ENCODE measurements at regions not wholly inside any gene's neighbourhood (a gene's known extent, or its start where the extent isn't known, plus 50 kb on each side); places are given as distances from the start of the nearest gene placed in this dataset.
A peak's percentile ranks its signal among the peaks of the same experiment; 100 is the strongest.

DNA sequence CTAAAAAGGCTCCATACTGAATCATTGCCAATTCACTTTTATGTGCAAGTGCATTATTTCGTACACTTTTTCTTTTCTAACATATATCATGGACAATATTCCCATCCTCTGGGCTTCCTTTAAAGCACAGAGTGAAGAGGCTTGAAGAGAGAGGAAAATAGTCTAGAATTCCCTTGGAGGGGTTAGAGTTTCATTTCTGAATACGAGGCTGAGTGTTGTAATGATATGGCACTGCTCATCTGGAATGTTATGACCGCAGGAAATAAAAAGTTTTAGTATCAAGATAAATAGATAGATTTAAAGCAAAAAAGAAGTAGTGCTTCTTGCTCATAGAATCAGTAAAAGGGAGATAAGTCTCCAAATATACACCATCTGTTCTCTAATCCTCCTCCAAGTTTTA, 412.3 kb upstream of the SLITRK1 start:
- ATAC-seq (no peak), DNase-seq (no peak)

GRCh38 chr13:84290386-84290785, 408.1 kb upstream of the SLITRK1 start:
- no peak for DNase-seq
- no peak for ATAC-seq

DNA sequence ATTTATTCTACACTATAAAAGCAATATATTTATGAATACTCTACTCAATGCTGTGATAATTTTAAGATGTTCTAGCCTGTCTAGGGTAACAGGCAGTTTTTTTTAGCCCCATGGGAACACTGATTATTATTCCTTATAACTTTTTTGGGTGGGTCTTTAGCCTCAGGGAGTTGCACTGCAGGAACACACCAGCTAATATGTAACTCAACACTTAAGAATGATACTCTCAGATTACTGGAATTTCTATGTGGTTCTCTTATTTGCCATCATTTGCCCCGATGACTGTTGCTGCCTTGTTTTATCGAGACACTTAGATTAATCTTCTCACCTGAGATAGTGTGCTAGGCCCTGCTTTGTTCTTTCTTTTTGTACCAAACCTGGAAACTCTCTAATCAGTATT, 396.9 kb upstream of the SLITRK1 start:
- DNase-seq (no peak), ATAC-seq (no peak)

DNA sequence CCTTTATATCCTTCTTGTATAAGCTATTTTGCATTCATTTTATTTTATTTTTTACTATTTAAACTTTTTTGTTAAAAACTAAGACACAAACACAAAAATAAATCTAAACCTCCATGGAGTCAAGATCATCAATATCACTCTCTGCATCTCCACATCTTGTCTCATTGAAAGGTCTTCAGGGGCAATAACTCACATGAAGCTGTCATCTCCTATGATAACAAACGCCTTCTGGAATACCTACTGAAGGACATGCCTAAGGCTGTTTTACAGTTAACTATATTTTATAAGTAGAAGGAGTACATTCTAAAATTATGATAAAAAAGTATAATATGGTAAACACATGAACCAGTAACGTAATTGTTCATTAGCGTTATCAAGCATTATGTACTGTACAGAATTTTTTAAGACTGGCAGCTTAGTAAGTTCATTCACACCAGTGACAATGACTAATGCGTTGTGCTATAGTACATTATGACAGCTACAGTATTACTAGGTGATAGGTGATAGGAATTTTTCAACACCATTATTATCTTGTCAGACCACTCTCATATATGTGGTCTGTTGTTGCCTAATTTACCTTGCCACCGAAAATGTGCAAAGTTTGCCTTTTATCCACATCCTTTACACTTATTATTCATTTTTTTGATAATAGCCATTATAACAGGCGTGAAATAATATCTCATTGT, 390.7 kb upstream of the SLITRK1 start:
- ATAC-seq, result no peak
- DNase-seq, result no peak

- DNase-seq (no peak), ATAC-seq (no peak)
These were observed 383.0 kb upstream of the SLITRK1 start for GRCh38 chr13:84265257-84265764.

DNA sequence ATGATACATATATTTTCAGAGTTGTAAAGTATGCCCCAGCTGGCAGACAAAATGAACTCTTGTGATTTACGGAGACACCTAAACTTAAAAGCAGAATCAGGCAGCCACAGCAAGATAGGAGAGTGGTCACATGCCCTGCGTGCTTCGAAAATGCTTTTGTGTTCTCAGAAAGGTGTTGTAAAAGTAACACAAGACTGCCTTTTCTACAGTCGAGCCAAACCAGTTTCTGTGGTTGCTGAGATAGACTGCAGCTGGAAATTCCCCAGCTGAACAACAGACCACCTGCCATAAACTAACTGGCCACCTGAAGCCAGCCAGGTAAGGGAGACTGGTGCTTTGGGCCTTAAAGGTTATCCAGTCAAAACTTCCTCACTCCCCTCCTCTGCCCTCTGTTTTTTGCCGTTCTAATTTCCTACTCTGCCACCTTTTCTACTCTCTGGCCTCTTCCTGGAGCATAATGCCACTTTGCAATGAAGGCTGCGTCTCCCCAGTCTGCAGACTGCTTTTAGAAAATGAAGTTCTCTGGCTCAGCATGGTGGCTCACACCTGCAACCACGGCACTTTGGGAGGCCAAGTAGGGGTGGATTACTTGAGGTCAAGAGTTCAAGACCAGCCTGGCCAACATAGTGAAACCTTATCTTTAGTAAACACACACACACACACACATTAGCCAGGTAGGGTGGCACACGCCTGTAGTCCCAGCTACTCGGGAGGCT, 381.2 kb upstream of the SLITRK1 start:
- no peak for ATAC-seq
- DNase-seq, result no peak

DNA sequence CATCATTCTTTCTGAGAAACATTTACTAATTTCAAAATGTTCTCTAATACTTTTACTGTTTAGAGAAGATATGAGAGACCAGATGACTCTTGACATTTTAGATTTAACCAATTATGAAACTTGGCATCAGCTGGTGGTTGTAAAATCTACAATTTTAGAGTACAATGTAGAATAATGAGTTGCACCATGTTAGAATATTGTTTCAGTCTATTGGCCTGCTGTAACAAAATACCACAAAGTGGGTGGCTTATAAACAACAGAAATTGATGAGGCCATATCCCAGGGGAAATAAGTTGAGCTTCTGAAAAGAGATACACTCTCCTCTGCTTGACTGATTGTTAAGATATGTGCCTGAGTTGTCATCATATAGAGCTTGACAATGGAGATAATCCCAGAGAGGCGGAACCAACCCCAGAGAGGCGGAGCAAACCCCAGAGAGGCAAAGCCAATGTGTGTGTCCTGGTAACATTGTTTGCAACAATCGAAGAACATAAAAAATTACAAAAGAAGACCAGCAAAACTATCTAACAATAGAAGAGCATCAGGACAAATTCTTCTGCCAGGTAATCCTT, 373.0 kb upstream of the SLITRK1 start:
- ATAC-seq, result no peak
- no peak for DNase-seq

- DNase-seq (no peak), ATAC-seq (no peak)
These were observed 367.2 kb upstream of the SLITRK1 start for GRCh38 chr13:84249463-84249862.

- ATAC-seq (no peak), DNase-seq (no peak)
These were observed 361.1 kb upstream of the SLITRK1 start for GRCh38 chr13:84243340-84243739.

DNA sequence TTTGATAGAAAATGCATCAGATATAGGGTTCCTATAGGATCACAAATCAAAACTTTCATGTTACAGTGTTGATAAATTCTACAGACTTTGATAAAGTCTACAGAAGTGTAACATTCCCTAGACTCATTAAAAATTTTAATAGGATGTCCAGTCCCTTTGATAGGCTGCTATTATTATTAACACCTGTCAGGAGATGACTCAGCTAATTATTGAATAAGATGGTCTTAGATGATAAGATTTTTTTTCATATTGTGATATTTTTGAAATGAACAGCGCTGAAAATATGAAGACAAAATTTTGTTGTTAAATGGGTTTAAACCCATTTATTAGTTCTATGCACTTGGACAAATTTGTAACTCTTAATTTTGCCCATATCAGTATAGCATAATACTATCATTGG, 356.8 kb upstream of the SLITRK1 start:
- no peak for ATAC-seq

GRCh38 chr13:84238381-84238780, 356.1 kb upstream of the SLITRK1 start:
- DNase-seq (no peak), ATAC-seq (no peak)

More for the DNA sequence above, 356.8 kb upstream of the SLITRK1 start:
- DNase-seq, result no peak

DNA sequence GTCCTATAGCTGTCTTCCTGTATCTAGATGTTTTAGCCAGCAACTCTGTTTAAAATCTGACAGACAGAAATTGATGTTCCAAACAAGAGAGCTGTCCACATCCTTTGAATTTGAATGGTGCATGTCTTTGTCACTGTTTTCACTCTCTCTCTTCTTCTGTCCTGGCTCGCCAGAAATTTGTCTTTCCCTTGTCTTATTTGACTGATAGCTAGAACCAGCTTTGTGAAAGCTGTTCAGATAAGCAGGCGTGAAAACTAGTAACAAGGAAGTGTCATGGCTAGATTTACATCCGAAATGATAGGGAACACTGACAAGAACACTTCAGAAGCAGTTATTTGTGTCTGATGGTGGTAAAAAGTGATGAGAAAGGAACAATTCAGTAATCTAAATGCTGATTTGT, 354.9 kb upstream of the SLITRK1 start:
- DNase-seq (no peak), ATAC-seq (no peak)

DNA sequence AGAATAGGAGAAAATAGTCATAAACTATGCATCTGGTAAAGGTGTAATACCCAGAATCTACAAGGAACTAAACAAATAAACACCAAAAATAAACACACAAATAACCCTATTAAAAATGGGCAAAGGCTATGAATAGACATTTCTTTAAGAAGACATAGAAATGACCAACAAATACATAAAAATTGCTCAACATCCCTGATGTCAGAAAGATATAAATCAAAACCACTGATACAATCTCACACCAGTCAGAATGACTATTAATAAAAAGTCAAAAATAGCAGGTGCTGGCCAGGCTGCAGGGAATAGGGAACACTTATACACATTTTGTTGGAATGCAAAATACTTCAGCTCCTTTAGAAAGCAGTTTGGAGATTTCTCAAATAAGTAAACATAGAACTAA, 352.1 kb upstream of the SLITRK1 start:
- DNase-seq (no peak), ATAC-seq (no peak)

- DNase-seq, result no peak
- ATAC-seq, result no peak
These were observed 348.3 kb upstream of the SLITRK1 start for GRCh38 chr13:84230568-84230967.

GRCh38 chr13:84211048-84211447, 328.8 kb upstream of the SLITRK1 start:
- ATAC-seq, result no peak

DNA sequence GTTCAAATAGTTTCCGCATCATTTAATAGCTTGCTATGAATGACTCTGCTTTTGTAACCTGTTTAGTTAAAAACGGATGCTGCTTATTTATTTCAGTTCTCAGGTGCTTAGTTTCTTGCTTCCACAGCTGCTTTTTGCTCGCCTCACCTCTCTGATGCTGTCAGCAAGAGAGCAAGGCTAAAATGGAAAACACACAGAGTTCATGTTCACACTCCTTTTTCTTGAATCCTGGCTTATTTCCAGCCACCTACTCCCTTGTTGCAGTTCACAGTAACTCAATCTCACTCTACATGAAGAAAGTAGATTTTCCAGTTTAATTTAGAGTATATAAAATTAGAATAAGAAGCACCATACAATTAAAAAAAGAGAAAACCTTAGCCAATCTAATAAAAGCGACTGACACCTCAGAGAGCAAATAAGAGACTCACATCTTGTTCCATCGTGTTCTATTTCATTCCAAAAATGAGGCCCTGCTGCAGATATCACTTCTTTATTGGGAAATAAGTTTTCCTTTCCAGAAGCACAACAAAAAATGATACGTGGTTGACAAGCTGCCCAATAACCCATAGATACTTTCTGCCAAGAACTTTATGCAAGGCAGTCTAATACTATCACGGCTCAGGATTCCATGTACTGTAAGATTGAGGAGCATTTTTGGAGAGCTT, 326.1 kb upstream of the SLITRK1 start:
- DNase-seq, result no peak
- no peak for ATAC-seq

More at GRCh38 chr13:84211048-84211447, 328.8 kb upstream of the SLITRK1 start:
- no peak for DNase-seq

DNA sequence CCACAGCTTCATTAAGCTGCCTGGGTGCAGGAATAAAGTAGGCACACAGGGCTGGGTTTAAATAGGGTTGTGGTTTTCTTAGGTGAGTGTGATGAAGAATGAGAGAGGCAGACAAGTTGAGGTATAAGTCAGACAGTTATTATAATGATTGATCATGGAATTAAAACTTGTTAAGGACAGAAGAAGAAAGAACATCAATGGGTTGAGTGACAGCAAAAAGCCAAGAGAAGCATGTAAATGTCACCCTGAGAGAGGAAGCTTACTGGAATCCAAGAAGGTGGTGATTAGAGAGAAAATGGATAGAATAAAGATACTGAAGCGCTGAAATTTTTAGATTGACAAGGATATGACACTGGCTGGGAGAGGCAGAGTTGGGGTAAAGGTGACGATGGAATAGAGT, 325.2 kb upstream of the SLITRK1 start:
- ATAC-seq, result no peak
- no peak for DNase-seq

DNA sequence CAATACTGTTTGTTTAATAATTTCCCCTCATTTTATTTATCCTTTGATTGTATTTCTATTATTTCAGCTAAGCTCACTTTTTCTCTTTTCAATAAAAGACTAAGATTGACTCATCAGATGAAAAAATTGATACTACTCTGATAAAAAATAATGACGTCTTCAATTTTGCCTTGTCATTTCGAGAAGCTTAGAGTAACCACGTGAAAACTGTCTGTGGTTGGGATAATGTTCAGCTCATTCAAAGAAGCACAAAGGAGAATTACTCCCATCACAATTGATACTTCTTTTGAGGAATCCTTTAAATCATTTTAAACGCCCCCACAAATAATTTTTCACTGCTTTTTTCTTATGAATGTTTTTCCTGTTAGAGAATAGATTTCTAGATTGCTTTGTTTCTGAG, 318.7 kb upstream of the SLITRK1 start:
- DNase-seq (no peak), ATAC-seq (no peak)

DNA sequence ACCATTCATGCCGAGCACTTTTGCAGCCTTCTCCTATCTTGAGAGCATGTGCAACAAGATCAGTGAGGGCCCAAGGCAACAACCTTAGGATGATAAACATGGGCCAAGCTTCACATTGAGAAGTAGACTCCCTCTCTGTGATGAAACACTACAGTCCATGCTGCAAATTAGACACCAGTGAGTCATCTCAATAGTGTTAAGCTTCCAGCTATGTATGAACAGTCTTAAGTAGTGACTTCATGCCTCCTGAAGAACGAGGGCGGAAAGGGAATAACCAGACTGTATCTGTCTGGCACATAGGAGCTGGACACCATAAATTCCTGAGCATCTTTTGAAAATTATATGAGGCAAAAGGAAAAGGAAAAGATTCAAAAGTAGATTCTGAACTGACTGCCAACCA, 309.9 kb upstream of the SLITRK1 start:
- no peak for ATAC-seq
- DNase-seq, result no peak

DNA sequence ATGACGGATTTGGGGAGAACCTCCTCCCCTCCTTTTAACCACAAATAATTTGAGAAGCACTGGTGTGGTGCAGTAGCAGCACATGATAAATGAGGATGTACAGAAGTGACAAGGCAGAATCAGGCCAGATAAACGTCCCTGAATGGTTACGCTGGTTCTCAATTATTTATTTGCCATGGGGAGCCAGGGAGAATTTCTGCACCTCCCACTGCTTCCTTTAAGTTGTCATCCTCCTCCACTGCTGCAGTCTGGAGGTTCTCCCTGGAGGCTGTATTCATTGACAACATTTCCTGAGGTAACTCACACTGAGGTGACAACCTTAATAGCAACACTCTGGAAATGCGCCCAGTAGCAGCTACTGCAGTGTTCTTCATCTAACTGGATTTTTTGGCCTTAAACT, 308.9 kb upstream of the SLITRK1 start:
- DNase-seq (no peak), ATAC-seq (no peak)

- DNase-seq (no peak), ATAC-seq (no peak)
These were observed 305.4 kb upstream of the SLITRK1 start for GRCh38 chr13:84187626-84188025.

DNA sequence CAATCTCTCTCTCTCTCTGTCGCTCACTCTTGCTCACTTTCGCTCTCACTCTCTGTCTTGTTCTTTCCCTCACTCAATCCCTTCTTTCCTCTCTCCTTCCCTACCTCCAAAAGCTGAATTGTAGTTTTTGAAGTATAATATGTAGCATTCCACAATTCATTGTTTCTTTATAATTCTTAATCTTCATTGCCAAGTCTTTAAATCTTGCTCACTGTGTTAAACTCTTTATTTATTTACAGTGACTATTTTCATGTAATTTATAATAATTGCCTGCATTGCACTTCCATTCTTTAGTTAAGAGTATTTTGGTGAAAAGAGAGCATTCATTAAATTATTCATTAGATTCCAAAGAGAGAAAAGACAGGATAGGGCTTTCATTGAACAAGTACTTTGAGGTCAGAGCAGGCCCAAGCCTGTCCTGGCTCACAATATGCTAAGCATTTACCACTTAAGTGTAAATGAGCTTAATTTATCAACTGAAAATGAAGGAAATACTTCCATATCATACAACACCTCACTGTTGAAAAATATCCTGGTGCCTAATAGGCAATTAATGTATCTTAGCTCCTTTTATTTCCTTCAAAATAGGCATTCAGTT, 257.4 kb upstream of the SLITRK1 start:
- DNase-seq, result no peak
- ATAC-seq, result no peak

DNA sequence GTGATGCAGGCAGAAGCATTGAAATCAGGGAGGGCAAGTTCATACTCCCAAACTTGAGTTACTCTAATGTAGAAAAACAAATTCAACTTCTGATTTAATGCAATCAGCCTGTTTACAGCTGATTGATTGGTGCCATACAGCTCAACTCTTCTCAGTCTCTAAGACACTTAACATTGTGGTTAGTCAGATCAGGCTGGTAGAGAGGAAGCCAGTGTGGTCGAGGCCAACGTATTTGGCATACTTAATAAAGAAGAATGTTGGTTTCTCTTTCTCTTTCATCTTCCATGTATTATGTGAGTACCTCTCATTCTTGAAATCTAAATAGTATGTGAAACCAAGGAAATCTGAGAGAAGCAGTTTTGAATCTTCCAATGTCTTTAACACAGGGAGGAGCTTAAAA, 255.0 kb upstream of the SLITRK1 start:
- peak; percentile 99 for ATAC-seq
- DNase-seq, result peak; percentile 35

Data from stimulated activated naive CD8-positive, alpha-beta T cell treated with anti-CD3 and anti-CD28 coated beads, Interleukin-15, Interleukin-2, amounts not matched to agents 100 U/mL and 50 U/mL, for 24 hours (primary cell).